GM12878 (cell line): ENCODE measurements at regions not wholly inside any gene's neighbourhood (a gene's known extent, or its start where the extent isn't known, plus 50 kb on each side); places are given as distances from the start of the nearest gene placed in this dataset.

Experiments
- CEBPB ChIP-seq, 2 experiments: fragments of 150-350 bp in 1 of 2; IDR thresholded peaks; 2 replicates each; pipeline ENCODE4 v1.6.1; 2012 to 2014; ENCODE audit warnings: low read depth in 2 of 2, low read length in 2 of 2, borderline replicate concordance in 1 of 2, inconsistent platforms in 1 of 2
- RAD21 ChIP-seq: IDR thresholded peaks from 2 replicates; pipeline ENCODE4 v1.6.1; 2011; ENCODE audit warnings: mild to moderate bottlenecking, low read depth, low read length, moderate library complexity; ENCODE audit not compliant: insufficient read depth
- TF ChIP-seq, protein P1 (sequence below): IDR thresholded peaks from 2 replicates; pipeline ENCODE4 v1.6.1; 2012; ENCODE audit warnings: low read depth, low read length, improper control_type of control experiment

- no peak for TF ChIP-seq CEBPB (IDR thresholded peaks at IDR 0.05; ENCODE audit: borderline replicate concordance in 1 of 2, low read depth in 2 of 2, low read length in 2 of 2)
- no peak for TF ChIP-seq RAD21
- TF ChIP-seq, protein P1, sequence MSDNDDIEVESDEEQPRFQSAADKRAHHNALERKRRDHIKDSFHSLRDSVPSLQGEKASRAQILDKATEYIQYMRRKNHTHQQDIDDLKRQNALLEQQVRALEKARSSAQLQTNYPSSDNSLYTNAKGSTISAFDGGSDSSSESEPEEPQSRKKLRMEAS = no peak
Observed at GRCh38 chr1:81679942-81680341, 120.8 kb upstream of the ADGRL2 start.
